DND-41 (cell line): ENCODE measurements at regions not wholly inside any gene's neighbourhood (a gene's known extent, or its start where the extent isn't known, plus 50 kb on each side); places are given as distances from the start of the nearest gene placed in this dataset.
A peak's percentile ranks its signal among the peaks of the same experiment; 100 is the strongest.

ENCODE experiments used
- CTCF ChIP-seq: IDR thresholded peaks from 2 replicates; pipeline ENCODE4 v1.5.1; 2012; ENCODE audit warnings: borderline replicate concordance, low read length, moderate library complexity, mild to moderate bottlenecking; ENCODE audit not compliant: poor library complexity, severe bottlenecking; ENCODE audit errors: extremely low read depth
- EZH2 ChIP-seq: IDR thresholded peaks from 3 replicates; pipeline ENCODE4 v1.6.1; 2012; ENCODE audit warnings: borderline replicate concordance, low read depth, mild to moderate bottlenecking, moderate library complexity, low read length, inconsistent platforms; ENCODE audit not compliant: severe bottlenecking

GRCh38 chr17:33521784-33522183 lies 228.7 kb upstream of the ASIC2 start:
- TF ChIP-seq CTCF (peak; percentile 46), EZH2 (no peak)
